HG03196 (cell line): ENCODE measurements at regions not wholly inside any gene's neighbourhood (a gene's known extent, or its start where the extent isn't known, plus 50 kb on each side); places are given as distances from the start of the nearest gene placed in this dataset.

ENCODE experiments used
- ATAC-seq: cut with Tn5 transposase; IDR thresholded peaks from one replicate; pipeline ENCODE4 v1.9.1; 2021; ENCODE audit not compliant: unreplicated experiment

DNA sequence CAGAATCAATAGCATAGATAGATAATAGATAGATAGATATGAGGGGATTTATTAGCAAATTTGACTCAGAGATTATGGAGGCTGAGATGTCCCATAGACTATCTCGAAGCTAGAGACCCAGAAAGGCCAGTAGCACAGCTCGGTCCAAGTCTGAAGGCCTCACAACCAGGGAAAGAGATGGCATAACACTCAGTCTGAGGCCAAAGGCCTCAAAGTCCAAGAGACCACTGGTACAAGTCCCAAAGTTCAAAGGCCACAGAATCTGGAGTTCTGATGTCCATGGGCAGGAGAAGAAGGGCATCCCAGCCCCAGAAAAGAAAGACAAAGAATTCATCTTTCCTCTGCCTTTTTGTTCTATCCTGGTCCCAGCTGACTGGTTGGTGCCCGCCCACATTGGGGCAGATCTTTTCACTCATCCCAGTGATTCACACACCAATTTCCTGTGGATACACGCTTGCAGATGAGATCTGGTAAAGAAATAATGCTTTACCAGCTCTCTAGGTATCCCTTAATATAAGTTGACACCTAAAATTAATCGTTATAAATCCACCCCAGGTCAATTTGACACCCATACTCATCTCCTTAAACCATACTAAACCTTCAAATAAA, 127.8 kb upstream of the FBN2 start:
- no peak for ATAC-seq

DNA sequence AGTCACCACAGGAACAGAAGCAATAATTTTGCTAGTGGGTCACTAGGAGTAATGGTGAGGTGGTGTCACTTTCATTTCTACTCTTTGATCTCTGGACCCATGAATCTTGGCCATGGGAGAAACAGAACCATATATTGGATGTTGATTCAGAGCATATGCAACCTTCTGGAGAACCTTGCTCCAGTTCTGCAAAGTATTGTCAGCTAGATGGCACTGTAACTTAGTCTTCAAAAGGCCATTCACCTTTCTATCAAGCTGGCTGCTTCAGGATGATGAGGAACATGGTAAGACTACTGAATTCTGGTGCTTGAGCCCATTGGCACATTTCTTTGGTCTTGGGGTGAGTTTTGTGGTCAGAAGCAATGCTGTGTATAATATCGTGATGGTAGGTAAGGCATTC, 129.1 kb upstream of the FBN2 start:
- no peak for ATAC-seq

DNA sequence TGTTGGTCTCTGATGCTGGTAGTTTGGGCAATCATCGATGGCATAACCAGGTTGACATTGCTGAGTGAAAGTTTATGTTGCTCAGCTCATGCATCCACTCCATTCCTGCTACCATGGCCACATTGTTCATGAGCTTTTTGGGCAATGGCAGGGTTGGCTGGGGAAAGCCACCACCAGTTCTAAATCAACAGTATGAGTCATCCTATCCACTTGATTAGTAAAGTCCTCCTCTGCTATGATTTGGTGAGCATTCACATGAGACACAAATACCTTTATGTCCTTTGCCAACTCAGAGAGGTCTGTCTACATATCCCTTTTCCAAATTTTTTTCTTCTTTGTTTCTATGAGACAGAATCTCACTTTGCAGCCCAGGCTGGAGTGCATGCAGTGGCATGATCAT, 129.7 kb upstream of the FBN2 start:
- ATAC-seq, result no peak

DNA sequence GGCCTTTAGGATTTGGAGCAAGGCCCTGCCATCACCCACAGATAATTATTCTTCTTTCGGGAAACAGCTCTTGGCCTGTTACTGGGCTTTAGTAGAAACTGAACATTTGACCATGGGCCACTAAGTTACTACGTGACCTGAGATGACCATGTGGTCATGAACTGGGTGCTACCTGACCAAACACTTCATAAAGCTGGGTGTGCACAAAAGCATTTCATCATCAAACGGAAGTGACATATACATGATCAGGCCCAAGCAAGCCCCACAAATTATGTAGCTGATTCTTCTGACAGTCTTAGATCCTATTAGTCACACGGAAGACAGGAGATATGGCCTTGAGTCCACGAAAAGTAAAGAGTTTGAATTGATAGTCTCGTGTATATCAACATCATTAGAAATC, 130.9 kb upstream of the FBN2 start:
- ATAC-seq, result no peak

DNA sequence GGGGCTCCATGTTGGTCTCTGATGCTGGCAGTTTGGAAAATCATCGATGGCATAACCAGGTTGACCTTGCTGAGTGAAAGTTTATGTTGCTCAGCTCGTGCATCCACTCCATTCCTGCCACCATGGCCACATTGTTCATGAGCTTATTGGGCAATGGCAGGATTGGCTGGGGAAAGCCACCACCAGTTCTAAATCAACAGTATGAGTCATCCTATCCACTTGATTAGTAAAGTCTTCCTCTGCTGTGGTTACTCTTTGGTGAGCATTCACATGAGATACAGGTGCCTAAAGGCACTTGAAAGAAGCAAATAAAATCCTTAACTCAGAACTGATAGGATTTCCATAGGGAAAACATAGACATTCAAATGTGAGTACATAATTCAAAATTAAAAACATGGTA, 131.8 kb upstream of the FBN2 start:
- no peak for ATAC-seq

DNA sequence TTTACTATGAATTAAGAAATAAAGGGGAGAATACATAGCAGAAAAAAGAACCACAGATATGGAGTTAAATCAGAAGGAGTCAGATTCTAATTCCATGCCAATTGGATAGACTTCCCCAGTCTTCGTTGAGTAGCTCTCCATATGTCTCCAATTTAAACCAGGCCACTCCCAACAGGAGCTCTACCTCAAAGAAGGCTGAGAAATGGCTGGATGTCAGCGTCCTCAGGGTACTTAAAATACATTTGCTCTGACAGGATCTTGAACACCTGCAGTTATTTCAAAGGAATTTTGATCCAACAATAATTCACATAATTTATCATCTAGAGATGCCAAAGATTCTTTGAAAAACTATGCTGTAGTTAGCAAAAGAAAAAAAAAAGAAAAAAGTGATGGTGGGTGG, 133.9 kb upstream of the FBN2 start:
- no peak for ATAC-seq

DNA sequence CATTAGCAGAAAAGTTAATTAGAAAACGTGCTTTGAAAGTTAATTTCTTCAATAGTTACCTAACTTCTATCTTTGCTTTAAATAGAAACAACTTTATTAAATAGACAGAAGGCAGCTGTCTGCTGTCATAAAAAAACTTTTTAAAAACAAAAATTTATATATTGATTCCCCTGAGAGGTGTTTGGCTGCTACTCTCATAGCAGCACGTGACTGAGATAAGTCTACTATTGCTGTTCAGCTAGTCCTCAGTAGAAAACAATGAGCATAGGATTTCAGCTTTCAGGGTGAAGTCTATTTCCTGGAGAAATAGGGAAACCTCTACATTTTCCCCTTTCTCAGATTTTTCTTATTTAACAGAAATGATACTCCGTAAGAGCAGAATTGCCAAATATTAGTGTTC, 135.0 kb upstream of the FBN2 start:
- no peak for ATAC-seq

DNA sequence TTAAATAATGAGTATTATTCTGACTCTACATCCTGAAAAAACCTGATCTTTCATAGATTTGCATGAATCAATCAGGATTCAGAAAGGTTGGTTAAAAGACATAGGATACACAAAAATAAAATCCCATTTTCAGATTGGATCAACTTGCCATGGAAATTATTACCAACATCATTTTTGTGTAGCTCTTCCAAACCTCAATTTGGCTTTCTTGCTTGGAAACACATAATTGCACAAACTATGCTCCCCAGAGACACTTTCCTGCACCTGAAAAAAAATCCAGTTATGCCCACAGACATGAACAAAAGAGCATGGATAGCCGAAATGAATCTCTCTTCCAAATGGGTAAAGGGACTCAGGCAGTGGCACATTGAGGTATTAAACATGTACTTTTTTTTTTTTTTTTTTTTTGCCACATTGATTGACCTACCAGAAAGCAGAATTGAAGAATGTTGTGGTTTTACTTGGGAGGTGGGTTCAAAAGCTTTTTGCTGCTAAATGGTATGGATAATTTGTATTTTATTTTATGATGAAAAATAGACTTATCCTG, 135.4 kb upstream of the FBN2 start:
- ATAC-seq, result no peak

DNA sequence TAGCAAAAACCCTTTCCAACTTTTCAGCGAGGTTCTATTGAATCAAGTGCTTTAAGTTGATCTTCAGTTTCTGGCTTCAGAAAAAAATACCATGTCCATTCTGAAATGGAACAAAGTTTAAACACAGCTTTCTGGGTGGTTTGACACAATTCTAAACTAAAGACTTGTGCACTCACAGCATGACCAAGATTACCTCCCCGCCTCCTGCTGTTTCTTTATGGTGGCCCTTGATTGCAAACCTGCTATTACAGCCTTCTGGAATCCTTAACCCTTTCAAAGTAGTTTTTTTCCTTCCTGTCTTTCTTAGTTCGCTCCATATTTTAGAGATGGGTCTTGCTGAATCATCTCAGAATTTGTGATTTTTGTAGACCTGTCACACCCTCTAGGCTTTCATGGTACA, 135.9 kb upstream of the FBN2 start:
- no peak for ATAC-seq

DNA sequence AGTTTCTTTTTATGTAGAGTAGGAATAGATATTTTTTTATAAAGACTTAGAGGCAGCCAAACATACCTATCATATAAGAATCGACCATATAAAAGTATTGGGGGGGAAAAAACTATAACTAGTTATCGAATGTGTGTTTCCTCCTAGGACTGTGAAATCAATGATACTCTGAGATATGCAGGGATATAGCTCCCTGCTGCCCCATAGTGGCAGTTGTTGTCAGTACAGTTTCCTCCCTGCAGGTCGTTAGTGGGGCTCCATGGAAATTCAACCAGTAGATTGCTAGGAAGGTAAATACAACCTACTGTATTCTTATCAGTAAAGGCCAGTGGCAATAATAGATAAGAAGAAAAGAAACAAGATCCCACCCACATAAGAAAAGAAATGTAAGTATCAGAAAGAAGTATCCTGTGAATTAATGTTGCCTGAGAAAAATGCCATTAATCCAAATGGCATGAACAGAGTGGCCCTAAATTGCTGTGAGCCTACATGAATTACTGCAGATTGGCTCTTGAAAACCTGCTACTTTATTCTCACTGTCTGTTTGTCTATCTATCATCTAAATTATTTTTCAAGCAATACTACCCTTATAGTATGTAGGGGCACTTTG, 136.9 kb upstream of the FBN2 start:
- ATAC-seq, result peak; percentile 76

DNA sequence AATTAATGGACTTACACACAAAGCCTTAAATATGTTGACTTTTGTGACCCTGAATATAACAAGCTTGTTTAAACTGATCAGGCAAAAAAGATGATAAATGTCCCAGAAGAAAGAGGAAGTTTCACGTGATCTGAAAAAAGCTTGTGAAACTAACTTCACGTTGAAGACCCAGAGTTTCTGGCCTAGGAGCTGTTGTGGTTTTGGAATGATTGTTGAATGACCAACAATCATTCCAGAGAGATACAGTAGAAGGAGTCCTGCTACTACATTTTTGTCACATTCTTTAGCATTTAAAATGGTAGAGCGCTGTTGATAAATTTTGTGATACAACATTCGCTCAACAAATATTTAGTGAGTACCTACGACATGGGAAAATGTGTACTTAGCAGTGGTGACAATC, 143.1 kb upstream of the FBN2 start:
- no peak for ATAC-seq

DNA sequence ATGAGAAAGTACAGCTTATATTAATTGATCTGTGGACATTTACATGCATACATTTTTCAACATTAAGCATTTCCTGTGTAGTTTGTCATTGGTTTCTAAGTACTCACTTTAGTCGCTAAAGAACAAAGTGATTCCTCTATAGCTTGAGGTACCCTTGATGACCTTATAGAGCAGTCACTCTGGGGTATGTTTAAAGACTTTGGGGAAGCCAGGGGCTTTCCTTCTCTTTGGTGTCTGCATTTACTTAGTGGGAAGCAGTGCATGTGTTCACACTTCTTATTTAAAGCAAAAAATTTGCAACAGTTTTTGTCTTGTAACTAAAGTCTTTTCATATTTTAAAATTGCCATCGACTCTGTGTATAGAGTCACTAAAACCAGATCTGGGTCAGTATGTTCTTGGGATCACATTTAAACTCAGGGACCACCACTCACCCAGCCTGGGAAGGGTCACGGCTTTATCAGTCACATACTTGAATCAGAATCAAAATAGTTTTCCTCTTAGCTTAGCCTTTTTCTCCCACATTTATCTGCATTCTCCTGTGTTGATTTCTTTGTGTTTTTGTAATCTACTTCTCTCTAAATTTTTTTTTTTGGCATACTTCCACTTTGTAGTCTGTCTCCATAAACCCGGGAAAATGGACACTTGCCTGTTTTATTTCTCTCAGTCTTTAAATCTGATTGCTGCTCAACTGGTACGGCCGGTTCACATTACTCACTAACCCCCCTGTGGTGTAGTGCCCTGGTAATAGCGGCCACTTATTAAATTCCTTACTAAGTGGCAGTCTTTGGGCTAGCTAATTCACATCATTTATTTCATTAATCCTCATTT, 143.9 kb upstream of the FBN2 start:
- ATAC-seq, result no peak

DNA sequence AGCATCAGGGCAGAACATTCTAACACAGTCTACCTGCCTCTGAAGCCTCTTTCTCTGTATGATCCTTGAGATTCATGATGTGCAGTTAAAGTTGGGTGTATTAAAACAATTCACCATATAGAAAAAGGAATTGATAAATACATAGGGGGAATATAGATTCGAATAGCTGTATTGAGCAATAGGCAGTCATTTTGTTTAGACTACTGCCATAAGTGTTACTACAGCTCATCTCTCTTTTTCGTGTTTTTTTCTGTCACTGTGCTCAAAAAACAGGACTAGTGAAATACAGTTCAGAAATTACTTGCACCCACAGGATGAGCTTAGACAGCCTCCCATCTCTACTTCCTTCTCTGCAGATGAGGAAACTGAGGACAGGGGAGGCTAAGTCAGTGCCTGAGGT, 144.6 kb upstream of the FBN2 start:
- no peak for ATAC-seq

DNA sequence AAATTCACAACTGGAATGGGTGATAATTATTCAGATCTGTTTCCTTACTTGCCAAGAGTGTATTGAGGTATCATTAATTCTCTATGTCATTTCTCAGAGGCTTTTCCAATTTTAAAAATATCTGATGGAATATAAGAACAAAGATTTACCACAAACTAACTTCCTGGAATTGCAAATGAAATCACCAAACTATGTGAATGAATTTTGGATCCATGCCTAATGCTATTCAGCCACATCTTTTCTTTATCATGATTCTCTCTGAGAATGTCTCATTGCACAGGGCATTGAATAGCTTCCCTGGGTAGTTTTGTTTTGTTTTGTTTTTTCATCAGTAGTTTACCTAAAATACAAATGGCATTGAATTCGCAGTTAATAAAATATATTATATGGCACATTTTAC, 146.9 kb upstream of the FBN2 start:
- no peak for ATAC-seq

DNA sequence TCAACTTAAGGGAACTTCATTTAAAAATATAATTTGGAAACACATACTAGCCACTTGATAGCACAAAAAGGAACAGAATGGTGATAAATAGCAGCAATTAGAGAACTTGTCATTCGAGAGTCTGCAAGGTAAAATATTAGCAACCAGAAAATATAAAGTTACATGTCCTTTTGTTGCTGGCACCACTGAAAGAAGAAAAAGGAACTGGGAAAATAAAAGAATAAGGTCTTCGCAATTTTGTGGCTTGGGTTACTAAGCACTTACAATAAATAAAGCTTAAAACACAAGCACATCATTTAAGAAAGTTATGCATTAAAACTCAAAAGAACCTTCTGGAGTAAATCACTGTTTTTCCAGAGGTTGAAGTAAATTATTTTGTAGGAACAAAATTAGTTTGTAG, 149.9 kb upstream of the FBN2 start:
- ATAC-seq, result no peak

DNA sequence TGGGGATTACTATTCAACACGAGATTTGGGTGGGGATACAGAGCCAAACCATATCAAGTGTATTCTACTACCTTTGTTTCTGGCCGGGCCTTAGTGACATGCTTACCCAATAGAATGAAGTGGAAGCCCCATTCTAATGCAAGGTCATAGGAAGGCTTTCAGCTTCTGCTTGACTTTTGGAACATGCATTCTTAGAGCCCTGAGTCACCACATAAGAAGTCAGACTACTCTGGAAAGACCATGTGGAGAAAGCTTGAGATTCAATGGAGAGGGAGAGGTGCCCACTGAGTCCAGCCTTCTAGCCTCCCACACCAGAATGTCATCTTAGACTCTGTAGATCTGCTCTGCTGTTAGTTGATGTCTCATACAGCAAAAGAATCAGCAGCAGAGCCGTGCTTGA, 155.7 kb upstream of the FBN2 start:
- no peak for ATAC-seq

DNA sequence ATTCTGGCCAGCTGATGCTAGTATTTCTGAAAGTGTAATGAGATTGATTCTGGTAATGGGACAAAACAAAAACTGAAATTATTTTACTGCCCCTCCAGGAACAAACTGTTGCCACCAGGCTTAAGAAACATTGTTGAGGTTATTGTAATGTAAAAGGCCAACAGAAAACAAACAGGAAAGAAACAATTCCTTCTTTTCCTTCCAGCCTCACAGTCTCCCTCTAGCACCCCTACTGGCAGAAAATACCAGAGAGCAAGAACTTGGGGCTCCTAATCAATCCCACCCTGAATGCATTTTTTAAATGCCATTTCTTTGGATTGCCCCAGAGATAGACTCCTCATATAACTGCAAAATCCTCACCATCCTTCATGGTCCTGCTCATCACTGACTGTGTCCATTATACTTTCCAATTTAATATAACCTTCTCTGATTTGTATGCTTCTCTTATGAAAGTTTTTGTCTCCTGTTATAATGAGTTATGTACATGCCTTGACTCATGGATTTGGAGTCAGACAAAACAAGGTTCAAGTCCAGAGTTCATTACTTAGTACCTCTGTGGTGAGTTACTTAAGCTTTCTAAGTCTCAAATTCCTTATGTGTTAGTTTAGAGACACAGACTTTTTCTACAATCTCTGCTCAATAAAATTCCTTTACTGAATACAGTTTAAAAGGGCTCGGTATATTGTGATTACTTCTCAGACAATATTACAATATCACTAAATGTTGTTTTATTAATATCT, 157.9 kb upstream of the FBN2 start:
- ATAC-seq, result no peak

DNA sequence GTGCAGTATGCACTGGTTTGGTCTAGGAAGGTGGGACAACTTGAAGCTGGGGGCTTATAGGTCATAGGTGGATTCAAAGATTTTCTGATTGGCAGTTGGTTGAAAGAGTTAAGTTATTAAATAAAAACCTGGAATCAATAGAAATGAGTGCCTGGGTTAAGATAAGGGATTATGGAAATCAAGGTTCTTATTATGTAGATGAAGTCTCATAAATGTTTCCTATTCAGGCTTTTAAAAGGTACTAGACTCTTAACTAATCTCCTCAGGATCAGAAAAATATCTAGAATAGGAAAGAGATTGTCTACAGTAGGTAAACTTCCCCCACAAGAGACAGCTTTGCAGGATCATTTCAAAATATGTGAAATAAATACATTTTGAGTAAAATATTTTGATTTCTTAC, 163.3 kb upstream of the FBN2 start:
- ATAC-seq, result no peak

DNA sequence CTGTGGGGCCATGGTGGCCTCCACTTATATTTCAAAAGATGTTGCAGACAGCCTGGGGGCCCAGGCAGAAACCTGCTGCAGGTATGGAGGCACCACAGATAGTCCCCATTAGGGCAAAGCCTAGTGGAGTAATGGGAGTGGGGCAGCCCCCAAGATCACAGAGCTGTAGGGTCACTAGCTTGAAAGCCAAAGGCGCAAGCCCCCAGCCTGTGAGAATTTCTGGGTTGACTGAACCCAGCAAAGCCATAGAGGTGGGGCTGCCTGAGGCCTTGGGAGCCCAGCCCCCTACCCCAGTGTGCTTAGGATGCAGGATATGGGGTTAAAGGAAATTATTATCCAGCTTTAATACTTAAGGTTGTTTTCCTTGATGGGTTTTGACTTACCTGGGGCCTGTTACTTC, 165.3 kb upstream of the FBN2 start:
- ATAC-seq, result no peak

DNA sequence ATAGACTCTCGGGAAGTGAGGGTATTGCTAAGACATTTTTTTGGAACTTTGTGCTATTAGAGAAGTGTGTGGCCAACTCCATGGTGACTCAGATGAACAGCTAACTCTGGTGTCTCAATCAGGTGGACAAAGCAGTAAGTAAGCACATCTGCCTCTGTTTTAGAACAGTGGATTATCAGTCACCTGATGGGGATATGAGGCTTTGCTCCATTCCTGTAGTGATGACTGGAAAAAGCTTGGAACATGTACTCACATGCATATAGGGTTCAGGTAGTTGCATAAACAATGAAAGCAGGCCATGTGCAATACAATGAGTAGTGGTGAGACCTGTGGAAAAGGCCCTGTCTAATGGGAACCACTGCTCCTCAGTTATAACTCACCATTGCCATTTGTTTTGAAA, 168.2 kb upstream of the FBN2 start:
- ATAC-seq, result no peak

DNA sequence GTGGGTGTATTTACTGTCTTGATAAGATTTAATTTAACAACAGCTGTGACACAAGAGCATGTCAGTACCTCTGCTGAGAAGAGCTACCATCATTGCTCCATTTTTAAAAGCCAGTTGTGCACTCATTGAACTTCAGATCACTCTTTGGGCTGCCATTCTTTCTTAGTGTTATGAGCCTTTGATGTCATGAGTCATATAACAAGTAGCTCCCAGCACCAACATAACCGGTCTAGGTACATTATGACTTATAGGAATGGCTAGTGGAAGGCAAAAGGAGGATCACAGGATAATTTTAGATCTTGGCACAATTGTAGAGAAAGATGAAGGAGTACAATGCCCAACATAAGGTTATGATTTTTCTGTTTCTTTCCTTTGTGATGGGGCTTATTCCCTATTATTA, 170.8 kb upstream of the FBN2 start:
- ATAC-seq, result no peak

DNA sequence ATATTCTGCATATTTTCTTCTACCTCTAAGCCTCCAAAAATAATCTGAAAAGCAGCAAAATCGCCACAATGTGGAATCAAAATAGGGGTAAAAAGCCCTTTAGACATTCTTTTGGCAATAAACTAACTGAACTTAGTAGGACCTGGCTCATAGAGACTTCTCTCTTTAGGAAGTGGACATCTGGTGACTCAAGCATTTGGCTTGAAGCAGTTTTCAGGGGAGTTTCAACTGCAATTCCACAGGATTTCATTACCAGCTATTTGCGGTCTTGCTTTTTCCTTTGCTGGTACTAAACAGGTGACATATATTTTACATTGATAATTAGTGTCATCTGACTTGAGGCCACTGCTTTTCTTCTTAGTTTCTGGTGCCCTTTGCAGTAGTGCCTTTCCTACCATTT, 173.2 kb upstream of the FBN2 start:
- no peak for ATAC-seq
